ENCODE measurements at regions not wholly inside any gene's neighbourhood (a gene's known extent, or its start where the extent isn't known, plus 50 kb on each side); places are given as distances from the start of the nearest gene placed in this dataset.

GRCh38 chr5:5708367-5708919 is 286.0 kb downstream of the ICE1 start:
- DNase-seq: no peak

GRCh38 chr5:5705010-5705409 is 282.5 kb downstream of the ICE1 start:
- DNase-seq: no peak

GRCh38 chr5:5704352-5704751 is 281.9 kb downstream of the ICE1 start:
- no peak for DNase-seq

- DNase-seq: no peak
These were observed 280.5 kb downstream of the ICE1 start for GRCh38 chr5:5702934-5703333.

GRCh38 chr5:5700549-5700948 is 278.1 kb downstream of the ICE1 start:
- DNase-seq: no peak

- no peak for DNase-seq
These were observed 276.6 kb downstream of the ICE1 start for GRCh38 chr5:5699062-5699461.

- DNase-seq: no peak
These were observed 272.8 kb downstream of the ICE1 start for GRCh38 chr5:5695266-5695665.

GRCh38 chr5:5688925-5689310 is 266.4 kb downstream of the ICE1 start:
- no peak for DNase-seq

GRCh38 chr5:5688194-5688924 is 265.9 kb downstream of the ICE1 start:
- DNase-seq: no peak

GRCh38 chr5:5687113-5687512 is 264.6 kb downstream of the ICE1 start:
- DNase-seq: no peak

- no peak for DNase-seq
These were observed 263.9 kb downstream of the ICE1 start for GRCh38 chr5:5686356-5686755.

- DNase-seq: no peak
These were observed 263.3 kb downstream of the ICE1 start for GRCh38 chr5:5685737-5686136.

GRCh38 chr5:5683174-5683573 is 260.7 kb downstream of the ICE1 start:
- no peak for DNase-seq

GRCh38 chr5:5678909-5679308 is 256.4 kb downstream of the ICE1 start:
- no peak for DNase-seq

- no peak for DNase-seq
These were observed 255.3 kb downstream of the ICE1 start for GRCh38 chr5:5677738-5678137.

GRCh38 chr5:5676218-5676617 is 253.7 kb downstream of the ICE1 start:
- no peak for DNase-seq

- no peak for DNase-seq
These were observed 253.0 kb downstream of the ICE1 start for GRCh38 chr5:5675511-5675910.

GRCh38 chr5:5671823-5672222 is 249.3 kb downstream of the ICE1 start:
- DNase-seq: no peak

GRCh38 chr5:5667136-5667554 is 244.7 kb downstream of the ICE1 start:
- DNase-seq: no peak

- DNase-seq: no peak
These were observed 243.9 kb downstream of the ICE1 start for GRCh38 chr5:5666369-5666768.

GRCh38 chr5:5666076-5666365 is 243.5 kb downstream of the ICE1 start:
- DNase-seq: no peak

- no peak for DNase-seq
These were observed 243.0 kb downstream of the ICE1 start for GRCh38 chr5:5665225-5666075.

GRCh38 chr5:5658889-5659465 is 236.5 kb downstream of the ICE1 start:
- DNase-seq: no peak

GRCh38 chr5:5658226-5658625 is 235.7 kb downstream of the ICE1 start:
- no peak for DNase-seq
